SK-N-SH treated with all-trans-retinoic acid at 6 μM for 48 hours (cell line): ENCODE measurements at regions not wholly inside any gene's neighbourhood (a gene's known extent, or its start where the extent isn't known, plus 50 kb on each side); places are given as distances from the start of the nearest gene placed in this dataset.

Experiments
- CREB5 ChIP-seq: fragments of 250-450 bp; sonication (Bioruptor Pico); IDR thresholded peaks from 2 replicates; pipeline ENCODE4 v1.5.1; 2020; ENCODE audit warnings: low read depth, mild to moderate bottlenecking, moderate library complexity
- PATZ1 ChIP-seq: fragments of 250-450 bp; sonication (Bioruptor Pico); IDR thresholded peaks from 2 replicates; pipeline ENCODE4 v1.8.0; 2020; ENCODE audit warnings: mild to moderate bottlenecking, moderate library complexity, borderline replicate concordance
- PPARA ChIP-seq: fragments of 250-450 bp; sonication (Bioruptor Pico); IDR thresholded peaks from 2 replicates; pipeline ENCODE4 v1.5.0; 2020; ENCODE audit warnings: mild to moderate bottlenecking, borderline replicate concordance
- RARB ChIP-seq: fragments of 250-450 bp; sonication (Bioruptor Pico); IDR thresholded peaks from 2 replicates; pipeline ENCODE4 v1.8.0; 2021; ENCODE audit warnings: mild to moderate bottlenecking, moderate library complexity
- TCF4 ChIP-seq: fragments of 250-450 bp; sonication (Bioruptor Pico); IDR thresholded peaks from 2 replicates; pipeline ENCODE4 v1.8.0; 2021; ENCODE audit warnings: mild to moderate bottlenecking, moderate library complexity, borderline replicate concordance
- TSHZ2 ChIP-seq: fragments of 250-450 bp; sonication (Bioruptor Pico); IDR thresholded peaks from 2 replicates; pipeline ENCODE4 v1.5.0; 2020; ENCODE audit warnings: mild to moderate bottlenecking, moderate library complexity
- ZFP3 ChIP-seq: fragments of 250-450 bp; sonication (Bioruptor Pico); IDR thresholded peaks from 2 replicates; pipeline ENCODE4 v1.5.0; 2020; ENCODE audit warnings: mild to moderate bottlenecking, moderate library complexity
- ZFP30 ChIP-seq: fragments of 450-650 bp; formaldehyde crosslinking; IDR thresholded peaks from 2 replicates; pipeline ENCODE4 v1.5.0; 2022; ENCODE audit warnings: mild to moderate bottlenecking, moderate library complexity

GRCh38 chr3:34973586-34973985, 665.7 kb upstream of the ARPP21 start:
- TF ChIP-seq TCF4 (CRISPR knock-in tag) (peak; percentile 53), PPARA (CRISPR knock-in tag) (no peak), RARB (CRISPR knock-in tag) (no peak), PATZ1 (no peak), ZFP30 (CRISPR knock-in tag) (no peak), TSHZ2 (CRISPR knock-in tag) (no peak), ZFP3 (CRISPR knock-in tag) (no peak), CREB5 (CRISPR knock-in tag) (no peak)
